ENCODE measurements at regions not wholly inside any gene's neighbourhood (a gene's known extent, or its start where the extent isn't known, plus 50 kb on each side); places are given as distances from the start of the nearest gene placed in this dataset. TPM values are rescaled to one million over a fixed set of nuclear protein-coding genes. Genes with fewer than 3 reads are reported as not detected.
"Not testable (repeated sequence)": the region's sequence is repeated elsewhere in the genome, so short reads cannot be mapped to it uniquely, and the experiment has no call there.

DNA sequence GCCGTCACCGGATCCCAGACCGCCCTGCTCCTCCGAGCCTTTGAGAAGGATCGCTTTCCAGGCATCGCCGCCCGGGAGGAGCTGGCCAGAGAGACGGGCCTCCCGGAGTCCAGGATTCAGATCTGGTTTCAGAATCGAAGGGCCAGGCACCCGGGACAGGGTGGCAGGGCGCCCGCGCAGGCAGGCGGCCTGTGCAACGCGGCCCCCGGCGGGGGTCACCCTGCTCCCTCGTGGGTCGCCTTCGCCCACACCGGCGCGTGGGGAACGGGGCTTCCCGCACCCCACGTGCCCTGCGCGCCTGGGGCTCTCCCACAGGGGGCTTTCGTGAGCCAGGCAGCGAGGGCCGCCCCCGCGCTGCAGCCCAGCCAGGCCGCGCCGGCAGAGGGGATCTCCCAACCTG is 127.0 kb upstream of the FRG2B start:
- in situ Hi-C loops (cut with MboI; ENCODE audit: low sequenced_read_pairs); dilution Hi-C loops (cut with HindIII; ENCODE audit: low sequenced_read_pairs, unreplicated experiment); H4K5ac ChIP-seq (ENCODE audit: low read depth, low read length); BruUV-seq (replicated peaks); H3K79me1 ChIP-seq (ENCODE audit: low read depth in 1 of 2, low read length in 2 of 2); H2BK20ac ChIP-seq (ENCODE audit: low read depth, low read length); H3K4me2 ChIP-seq (ENCODE audit: low read depth, low read length); H4K8ac ChIP-seq (ENCODE audit: low read depth in 2 of 2, low read length in 2 of 2); H2AK9ac ChIP-seq (replicated peaks; ENCODE audit: low read depth, low read length, poor library complexity); H3K9ac ChIP-seq (ENCODE audit: low read depth, low read length); H2BK120ac ChIP-seq (ENCODE audit: low read depth, low read length); H3K23ac ChIP-seq (ENCODE audit: low read depth, low read length); intact Hi-C loops (cut with micrococcal nuclease); H3K9me3 ChIP-seq (ENCODE audit: control insufficient read depth, insufficient read depth, low read length); H2BK5ac ChIP-seq (ENCODE audit: low read depth, low read length, poor library complexity, severe bottlenecking); DNase-seq; H3K27ac ChIP-seq (ENCODE audit: insufficient read depth, low read length); H4K91ac ChIP-seq (ENCODE audit: insufficient read depth, low read depth, low read length); H3K56ac ChIP-seq (ENCODE audit: extremely low read depth, insufficient read depth, low read length); H3K4me1 ChIP-seq (ENCODE audit: control insufficient read depth, insufficient read depth, low read length); H3K4me3 ChIP-seq (ENCODE audit: insufficient read depth, low read depth, low read length); H2AFZ ChIP-seq (replicated peaks; ENCODE audit: low read length, poor library complexity); H3K27me3 ChIP-seq (ENCODE audit: control insufficient read depth, insufficient read depth, low read length); H3K9me1 ChIP-seq (ENCODE audit: insufficient read depth, low read length); H3K36me3 ChIP-seq (ENCODE audit: control insufficient read depth, insufficient read depth, low read length); H3K14ac ChIP-seq (replicated peaks; ENCODE audit: low read depth, low read length); H4K20me1 ChIP-seq (ENCODE audit: insufficient read depth, low read length); CTCF ChIA-PET; ATAC-seq (ENCODE audit: low read depth); H3K18ac ChIP-seq (ENCODE audit: low read depth, low read length); H2BK15ac ChIP-seq (ENCODE audit: low read depth, low read length); POLR2A ChIA-PET (ENCODE audit: unreplicated experiment); H3K4ac ChIP-seq (ENCODE audit: low read depth, low read length); H2AK5ac ChIP-seq (ENCODE audit: low read depth, low read length): not testable (repeated sequence)
- no CpG with 5 or more reads among the region's 39 CpGs for WGBS, 2 experiments (ENCODE audit: extremely low coverage in 2 of 2, insufficient read length in 1 of 2)

Small RNA genes in the stretch of these regions (microRNA-seq; reads per million reads assigned to microRNA genes)
- gene BX322534.1 (ENCODE audit: insufficient read depth, insufficient read length), result not detected

Small RNA genes in the stretch of these regions (small RNA-seq; reads per million reads assigned to genes)
- gene BX322534.1, result 0 reads per million in 5 experiments

Measured in IMR-90 (cell line).